SHP77 treated with DMSO at 0.1 percent for 48 hours (cell line): ENCODE measurements at regions not wholly inside any gene's neighbourhood (a gene's known extent, or its start where the extent isn't known, plus 50 kb on each side); places are given as distances from the start of the nearest gene placed in this dataset.

Source experiments
- DNase-seq: peaks from one replicate; lab custom pipeline; 2025; lab: John Stamatoyannopoulos, UW

DNA sequence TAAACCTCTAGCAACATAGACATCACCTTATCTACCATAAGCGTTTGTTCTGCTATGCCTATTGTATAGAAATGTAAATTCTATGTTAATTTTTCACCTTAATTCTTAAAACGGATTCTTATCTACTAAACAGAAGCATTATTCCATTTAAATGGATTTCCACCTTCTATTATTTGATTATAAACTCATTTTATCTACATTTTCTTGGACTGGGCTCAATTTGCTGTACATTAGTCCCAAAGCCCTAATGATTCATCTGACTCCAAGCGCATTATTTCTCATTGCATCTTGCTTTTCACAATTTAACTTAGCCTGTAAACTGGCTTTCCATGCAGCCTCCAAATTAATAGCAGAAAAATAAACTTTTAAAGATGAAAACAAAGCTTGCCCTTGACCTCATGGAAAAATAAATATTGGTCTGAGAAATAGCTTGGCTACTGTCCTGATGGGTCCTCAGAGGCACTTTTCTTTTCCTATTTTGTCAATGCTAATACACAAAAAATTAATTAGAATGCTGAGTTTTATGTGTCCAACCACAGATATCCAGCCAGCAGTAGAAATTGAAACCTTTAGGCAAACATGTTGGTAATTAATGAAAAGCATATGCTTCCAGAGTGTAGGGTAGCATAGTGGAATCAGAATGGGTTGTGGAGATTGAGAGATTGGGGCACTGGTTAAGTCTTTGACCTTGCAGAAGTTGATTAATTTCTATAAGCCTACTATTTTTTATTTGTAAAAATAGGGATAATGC lies 81.4 kb upstream of the CFAP20DC start:
- no peak for DNase-seq

DNA sequence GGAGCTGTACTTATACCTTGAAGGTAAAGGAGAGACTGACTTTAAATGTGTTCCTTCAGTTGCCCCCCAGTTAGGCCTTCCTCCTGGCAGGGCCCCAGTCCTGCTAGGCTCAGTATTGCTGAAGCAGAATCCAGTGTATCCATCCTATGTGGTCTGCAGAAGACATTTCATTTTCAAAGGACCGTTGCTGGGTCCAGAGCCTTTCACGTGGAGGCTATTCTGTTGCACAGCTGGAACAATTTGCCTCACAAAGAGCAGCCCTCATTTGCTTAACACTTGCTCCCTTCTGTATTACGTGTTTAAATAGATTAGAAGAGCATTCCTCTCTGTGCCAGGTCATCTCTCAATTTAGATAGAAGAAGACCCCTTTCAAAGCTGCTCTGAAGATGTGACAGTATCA lies 78.9 kb upstream of the CFAP20DC start:
- DNase-seq, result no peak

DNA sequence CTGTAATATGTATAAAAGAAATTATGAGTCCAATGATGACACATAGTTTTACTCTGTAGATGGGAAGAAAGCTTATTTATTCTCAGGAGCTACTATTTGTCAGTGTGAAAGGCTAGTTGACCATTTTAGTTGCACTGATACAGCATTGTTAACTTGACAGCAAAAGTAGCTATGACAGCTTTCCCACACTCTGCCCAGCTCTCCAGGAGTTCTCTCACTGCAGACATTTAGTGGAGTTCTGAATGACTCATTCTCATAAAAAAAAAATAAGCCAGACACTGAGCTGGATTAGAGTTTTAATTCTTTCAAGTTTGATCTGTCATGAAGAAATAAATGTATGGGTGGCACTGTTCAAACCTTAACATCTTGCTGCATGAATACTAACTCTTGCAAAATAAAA lies 77.2 kb upstream of the CFAP20DC start:
- DNase-seq, result no peak

DNA sequence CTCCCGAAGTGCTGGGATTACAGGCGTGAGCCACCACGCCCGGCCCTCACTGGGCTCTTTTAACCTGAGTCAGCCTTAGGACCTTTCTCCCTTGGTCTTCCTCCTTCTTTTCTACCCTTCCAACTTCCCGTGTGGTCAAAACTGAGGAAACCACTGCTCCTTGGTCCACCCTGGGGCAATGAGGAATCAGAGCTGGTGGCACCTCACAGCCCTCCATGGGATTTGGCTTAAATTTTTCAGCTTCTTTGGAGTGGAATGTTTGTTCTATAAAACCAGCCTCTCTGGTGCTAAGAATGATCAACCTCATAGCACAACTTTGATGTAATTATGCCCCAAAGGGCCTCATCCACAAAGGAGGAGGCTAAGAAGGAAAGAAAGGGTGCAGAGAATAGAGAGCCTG lies 76.6 kb upstream of the CFAP20DC start:
- DNase-seq, result no peak

DNA sequence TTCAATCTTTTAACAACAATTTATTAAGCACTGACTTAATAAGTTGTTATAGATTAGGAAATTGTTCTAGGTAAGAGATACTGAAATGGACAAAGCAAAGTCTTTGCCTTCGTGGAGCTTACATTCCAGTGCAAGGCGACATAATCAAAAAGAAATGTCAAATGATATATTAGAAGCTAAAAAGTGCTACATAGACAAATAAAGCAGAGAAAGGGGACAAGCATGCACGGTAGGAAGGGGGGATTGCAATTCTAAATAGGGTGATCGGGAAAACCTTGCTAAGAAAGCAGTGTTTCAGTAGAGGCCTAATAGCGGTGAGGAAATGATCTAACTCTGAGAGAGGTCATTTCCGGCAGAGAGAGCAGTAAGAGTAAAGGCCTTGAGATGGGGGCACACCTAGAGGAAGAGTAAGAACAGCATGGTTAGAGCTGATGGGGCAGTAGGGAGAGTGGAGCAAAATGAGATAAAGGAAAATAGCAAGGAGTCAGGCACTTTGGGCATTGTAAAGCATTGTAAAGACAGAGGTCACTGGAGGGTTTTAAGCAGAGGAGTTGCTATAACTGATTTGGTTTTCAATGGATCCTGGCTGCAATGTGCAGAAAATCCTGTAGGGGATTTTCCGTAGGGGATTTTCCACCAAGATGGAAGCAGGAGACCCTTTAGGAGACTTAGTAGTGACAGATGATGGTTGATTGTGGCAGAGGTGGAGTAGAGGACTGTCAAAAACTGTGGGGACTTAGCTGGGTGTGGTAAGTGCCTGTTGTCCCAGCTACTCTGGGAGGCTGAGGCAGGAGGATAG lies 71.7 kb upstream of the CFAP20DC start:
- DNase-seq, result no peak

DNA sequence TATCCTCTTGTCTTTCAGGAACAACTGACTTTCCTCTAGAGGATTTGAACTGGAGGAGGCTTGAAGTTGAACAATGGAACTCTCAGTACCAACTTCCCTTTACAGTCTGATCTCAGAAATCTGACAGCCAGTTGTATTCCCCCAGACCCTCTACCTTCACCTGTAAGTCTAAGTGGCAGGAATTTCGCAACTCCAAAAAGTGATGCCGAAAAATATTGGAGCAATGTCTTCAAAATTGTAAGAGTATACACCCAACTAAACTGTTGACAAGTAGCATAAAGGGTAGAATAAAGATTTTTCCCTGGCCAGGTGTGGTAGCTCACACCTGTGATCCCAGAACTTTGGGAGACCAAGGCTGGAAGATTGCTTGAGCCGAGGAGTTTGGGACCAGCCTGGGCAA lies 69.1 kb upstream of the CFAP20DC start:
- DNase-seq, result no peak

DNA sequence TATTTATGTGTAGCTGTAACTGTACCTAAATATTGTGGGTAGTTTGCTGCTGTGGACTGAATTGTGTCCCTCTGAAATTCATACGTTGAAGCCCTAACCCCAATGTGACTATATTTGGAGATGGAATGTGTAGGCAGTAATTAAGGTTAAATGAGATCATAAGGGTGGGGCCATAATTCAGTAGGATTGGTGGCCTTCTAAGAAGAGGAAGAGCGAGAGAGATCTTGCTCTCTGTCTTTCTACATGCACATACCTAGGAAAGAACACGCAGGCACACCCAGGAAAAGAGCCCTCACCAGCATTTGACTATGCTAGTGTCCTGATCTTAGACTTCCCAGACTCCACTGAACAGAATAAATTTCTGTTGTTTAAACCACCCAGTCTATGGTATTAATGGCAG lies 67.6 kb upstream of the CFAP20DC start:
- DNase-seq, result no peak

DNA sequence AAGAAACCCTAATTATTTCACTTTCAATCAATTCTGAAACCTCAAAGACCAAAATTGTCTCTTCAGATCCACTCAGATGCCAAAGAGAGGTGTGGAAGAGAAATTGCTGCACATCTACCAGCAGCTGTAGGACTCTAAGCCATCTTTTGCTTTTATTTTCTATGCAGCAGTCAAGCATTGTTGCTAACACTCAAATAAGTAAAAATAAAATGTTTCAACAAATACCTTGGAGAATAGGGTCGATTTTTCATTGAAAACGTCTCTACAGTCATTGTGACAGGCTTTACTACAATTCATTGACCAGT lies 66.4 kb upstream of the CFAP20DC start:
- no peak for DNase-seq

DNA sequence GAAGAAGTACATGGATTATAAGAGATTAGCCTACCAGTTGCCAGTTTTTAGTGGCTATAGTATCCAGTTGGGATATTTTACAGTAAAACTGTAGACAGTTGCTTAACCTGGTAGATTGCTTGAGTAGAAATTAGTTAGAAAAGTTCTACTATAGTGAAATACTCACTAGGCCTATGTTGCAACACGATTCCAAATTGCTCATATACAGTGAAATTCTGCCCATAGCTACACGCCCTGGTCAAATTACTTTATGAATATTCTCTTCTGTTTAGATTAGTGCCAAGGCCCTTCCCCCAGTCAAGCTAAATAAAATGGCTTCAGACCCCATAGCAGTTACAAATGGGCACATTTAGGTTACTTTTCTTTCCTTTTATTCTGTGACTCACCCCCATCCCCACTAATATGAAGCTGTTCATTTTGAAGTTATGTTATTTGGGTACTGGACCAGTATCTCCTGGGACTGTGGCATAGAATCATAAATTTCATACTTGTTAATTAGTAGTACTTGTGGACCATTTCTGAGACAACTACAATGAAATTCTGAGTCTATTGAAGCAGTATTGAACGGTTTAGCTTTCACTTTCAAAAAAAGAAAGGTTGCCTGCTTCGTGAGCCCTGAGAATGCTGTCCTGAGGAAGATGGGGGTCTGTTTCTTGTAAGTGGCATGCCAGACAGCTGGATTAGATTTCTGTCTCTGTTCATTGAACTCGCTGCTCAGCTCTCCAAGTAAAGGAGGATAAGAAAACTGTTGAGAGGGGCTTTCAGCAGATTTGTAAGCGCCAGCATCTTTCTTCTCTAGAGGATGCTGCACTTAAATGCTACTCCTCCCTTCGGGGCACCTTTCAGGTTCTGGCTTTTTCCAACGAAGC lies 65.8 kb upstream of the CFAP20DC start:
- DNase-seq, result no peak

DNA sequence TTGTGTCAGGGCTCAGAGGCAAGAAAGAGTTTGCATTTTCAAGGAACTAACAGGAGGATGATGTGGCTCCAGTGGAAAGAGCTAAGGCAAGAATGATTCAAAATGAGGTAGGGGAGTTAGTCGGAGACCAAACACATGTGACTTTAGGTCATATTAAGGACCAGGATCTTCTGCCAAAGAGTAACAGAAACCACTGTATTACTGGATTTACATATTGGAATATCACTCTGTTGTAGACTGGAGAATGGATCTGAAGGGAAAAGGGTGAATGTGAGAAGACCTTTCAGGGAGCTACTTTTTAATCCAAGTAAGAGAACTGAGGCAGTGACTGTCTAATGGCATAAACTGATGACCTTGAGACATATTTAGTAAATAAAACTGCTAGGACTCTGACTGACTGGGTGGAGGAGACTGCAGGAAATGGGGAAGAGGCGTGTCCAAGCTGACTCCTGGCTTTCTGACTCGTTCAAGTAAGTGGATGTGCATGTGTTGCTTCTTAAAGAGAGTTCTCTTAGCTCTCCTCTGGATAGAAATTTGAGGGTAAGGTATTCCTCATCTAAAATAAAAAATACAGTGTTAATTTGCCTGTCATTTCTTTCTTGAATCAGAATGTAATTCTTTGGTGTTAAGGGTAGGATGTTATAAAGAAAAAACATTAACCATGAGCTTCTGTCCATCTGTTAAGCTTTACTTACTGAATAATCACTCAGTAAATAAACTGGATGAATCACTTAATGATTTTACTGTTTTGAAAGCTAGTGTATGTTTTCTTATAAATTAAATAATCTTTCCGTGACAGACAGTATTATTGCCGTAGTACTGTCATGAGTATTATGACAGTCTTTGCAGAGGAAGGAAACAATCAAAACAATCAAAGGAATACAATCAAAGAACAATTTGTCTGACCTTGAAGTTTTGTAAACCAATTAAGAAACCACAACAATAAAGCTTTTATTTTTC lies 58.3 kb upstream of the CFAP20DC start:
- DNase-seq, result no peak

DNA sequence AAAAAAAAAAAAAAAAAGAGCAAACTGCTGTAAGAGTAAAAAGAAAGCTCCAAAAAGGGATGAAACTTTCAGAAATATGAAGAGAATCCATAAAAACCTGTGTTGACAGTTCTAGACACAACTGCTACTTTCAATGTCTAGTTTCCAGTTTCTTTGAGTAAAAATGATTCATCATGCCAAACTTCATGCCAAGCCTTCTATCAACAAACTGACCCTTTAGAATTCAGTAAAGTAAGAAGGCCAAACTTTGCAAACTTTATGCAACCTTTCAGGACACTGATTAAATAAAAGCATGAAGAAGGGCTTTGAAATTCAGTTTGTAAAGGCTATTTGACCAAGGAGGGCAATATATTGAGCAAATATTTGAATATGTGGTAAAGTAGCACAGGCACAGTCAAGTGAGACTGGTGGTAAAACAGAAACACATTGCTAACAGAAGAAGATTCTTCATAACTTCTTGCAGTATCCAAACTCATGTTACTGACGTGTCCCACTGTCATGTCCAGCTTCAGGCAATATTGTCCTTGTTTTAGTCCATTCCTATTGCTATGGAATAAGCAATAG lies 56.3 kb upstream of the CFAP20DC start:
- no peak for DNase-seq

DNA sequence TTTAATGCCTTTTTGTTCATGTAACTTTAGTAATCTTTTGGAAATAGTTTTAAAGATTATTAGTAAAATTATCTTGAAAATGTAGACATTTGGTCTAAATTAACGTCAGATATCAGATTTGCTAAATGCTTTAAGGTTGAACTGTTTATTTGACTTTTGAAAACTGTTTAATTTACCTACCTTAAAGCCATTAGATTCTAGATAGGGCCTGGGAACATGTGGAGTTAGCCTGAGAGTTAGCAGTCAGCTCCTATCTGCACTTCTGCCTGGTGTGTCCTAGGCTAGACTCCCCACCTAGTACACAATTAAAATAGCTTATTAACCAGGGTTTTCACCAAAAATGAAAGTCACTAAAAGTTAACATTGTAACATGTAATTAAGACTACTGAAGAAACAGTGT lies 53.7 kb upstream of the CFAP20DC start:
- no peak for DNase-seq

DNA sequence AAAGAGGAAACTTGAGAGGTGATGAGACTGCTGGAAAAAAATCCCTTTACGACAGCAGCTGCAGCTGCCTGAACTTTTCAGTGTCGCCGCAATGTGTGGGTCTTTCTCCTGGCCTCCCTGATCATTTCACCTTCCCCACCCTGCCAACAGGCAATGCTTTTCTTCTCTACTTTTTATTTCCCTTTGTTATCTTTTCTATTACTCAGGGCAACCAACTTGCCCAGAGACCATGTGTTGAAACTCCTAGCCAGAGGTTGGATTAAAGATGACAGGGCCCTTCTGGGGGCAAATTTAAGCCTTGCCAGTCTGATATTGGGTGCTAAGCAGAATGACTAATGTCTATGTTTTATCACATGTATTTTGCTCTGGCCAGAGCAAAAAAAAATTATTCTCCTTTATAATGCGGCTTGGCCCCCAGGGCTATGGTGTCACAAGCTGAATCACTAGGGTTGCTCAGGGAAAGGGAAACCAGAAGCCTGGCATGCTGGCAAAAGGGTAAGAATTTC lies 51.5 kb upstream of the CFAP20DC start:
- DNase-seq, result no peak
